SK-N-MC (cell line): ENCODE measurements at regions not wholly inside any gene's neighbourhood (a gene's known extent, or its start where the extent isn't known, plus 50 kb on each side); places are given as distances from the start of the nearest gene placed in this dataset.

Source experiments
- DNase-seq: peaks from one replicate; pipeline ENCODE4 v3.0.0-alpha.2; 2011; ENCODE audit warnings: low read depth, low spot score
- H3K27ac ChIP-seq: fragments of 200-600 bp; sonication (generic); 2 replicates; pipeline ENCODE4 v1.5.1; 2016; ENCODE audit warnings: mixed run types
- H3K36me3 ChIP-seq: fragments of 200-600 bp; sonication (generic); 2 replicates; pipeline ENCODE4 v1.6.1; 2017; ENCODE audit warnings: antibody characterized with exemption, low read length, mixed read lengths; ENCODE audit not compliant: insufficient read depth
- H3K4me3 ChIP-seq: fragments of 200-600 bp; sonication (generic); 2 replicates; pipeline ENCODE4 v1.5.1; 2016
- H3K9ac ChIP-seq: fragments of 200-600 bp; sonication (generic); 2 replicates; pipeline ENCODE4 v1.8.0; 2017; ENCODE audit warnings: mixed run types, mixed read lengths; ENCODE audit not compliant: insufficient read length
- H3K9me3 ChIP-seq: fragments of 200-600 bp; sonication (generic); 2 replicates; pipeline ENCODE4 v1.6.1; 2017; ENCODE audit warnings: low read depth, mild to moderate bottlenecking, antibody characterized with exemption, low read length, moderate library complexity, mixed read lengths
- EZH2 ChIP-seq: fragments of 200-600 bp; sonication (generic); IDR thresholded peaks from one replicate; pipeline ENCODE4 v1.6.1; 2017; ENCODE audit warnings: antibody characterized with exemption
- FOXP2 ChIP-seq: optimal IDR thresholded peaks from 2 replicates; pipeline ENCODE3; 2011; ENCODE audit warnings: mild to moderate bottlenecking, moderate library complexity; ENCODE audit not compliant: insufficient read depth; ENCODE audit errors: extremely low read length, control extremely low read depth
- POLR2AphosphoS5 ChIP-seq: IDR thresholded peaks from 2 replicates; pipeline ENCODE4 v1.6.1; 2012; ENCODE audit warnings: mild to moderate bottlenecking, low read depth, low read length, borderline replicate concordance

- H3K4me3 ChIP-seq = no peak overlapping the region
- no peak for DNase-seq
- H3K27ac ChIP-seq = no peak overlapping the region
- TF ChIP-seq EZH2 (no peak), FOXP2 (no peak), POLR2AphosphoS5 (no peak)
- no peaks in the 10 kb centered on the region for H3K9me3 ChIP-seq
- H3K36me3 ChIP-seq = no peaks in the 10 kb centered on the region
- no peak overlapping the region for H3K9ac ChIP-seq
Observed at GRCh38 chr12:115043079-115043478, 359.1 kb upstream of the TBX3 start.

DNA sequence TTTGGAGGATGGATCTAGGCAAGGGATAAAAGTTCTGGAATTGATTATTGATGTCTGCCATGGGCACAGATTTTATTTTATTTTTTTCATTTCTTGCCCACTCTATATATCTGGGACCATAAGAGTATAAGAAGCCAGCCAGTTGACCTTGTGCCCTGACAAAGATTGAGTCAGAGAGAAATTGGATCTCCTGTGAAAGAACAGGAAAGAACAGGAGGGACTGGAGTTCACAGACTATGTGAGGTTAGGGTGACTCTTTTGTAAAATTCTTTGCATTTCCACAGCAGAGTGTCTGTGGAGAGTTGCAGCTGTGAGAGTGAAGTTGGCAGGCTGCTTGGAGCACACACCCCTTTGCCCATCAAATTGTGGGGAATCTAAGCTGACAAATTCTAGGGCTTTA is 358.4 kb upstream of the TBX3 start:
- Histone ChIP-seq H3K9ac (no peak overlapping the region), H3K36me3 (no peaks in the 10 kb centered on the region), H3K4me3 (no peak overlapping the region), H3K9me3 (no peaks in the 10 kb centered on the region), H3K27ac (no peak overlapping the region)
- TF ChIP-seq EZH2 (no peak), FOXP2 (no peak), POLR2AphosphoS5 (no peak)
- no peak for DNase-seq

GRCh38 chr12:115037830-115038229 is 353.9 kb upstream of the TBX3 start:
- TF ChIP-seq POLR2AphosphoS5 = no peak
- TF ChIP-seq EZH2 = no peak
- H3K4me3 ChIP-seq = no peak overlapping the region

DNA sequence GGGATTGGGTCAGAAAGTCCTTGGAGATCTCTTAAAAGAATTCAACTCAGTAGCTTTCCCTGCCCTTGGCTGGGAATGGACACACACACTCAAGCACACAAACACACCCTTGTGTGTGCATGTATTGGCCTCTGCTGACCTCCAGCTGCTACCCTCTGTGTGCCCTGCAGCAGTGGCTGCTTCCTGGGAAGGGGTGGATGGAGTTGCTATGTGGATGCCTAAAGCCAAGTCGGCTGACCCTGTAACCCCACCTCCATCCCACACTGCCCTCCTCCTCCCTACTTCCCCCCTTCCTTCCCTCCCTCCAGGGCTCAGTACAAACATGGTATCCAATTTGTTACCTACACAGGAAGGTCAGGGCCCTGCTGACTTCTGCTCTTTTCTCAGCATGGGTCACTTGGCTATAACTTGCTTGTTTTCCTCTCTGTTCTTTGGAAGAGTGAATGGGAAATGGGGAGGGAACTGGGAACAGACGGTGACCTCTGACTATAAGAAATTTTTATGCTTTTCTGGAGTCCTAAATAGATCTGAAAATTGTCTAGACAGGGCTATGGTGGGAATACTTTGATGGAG is 351.6 kb upstream of the TBX3 start:
- Histone ChIP-seq H3K9ac (no peak overlapping the region), H3K36me3 (no peaks in the 10 kb centered on the region), H3K27ac (no peak overlapping the region), H3K4me3 (no peak overlapping the region), H3K9me3 (no peaks in the 10 kb centered on the region)
- no peak for DNase-seq
- no peak for TF ChIP-seq EZH2
- no peak for TF ChIP-seq FOXP2
- TF ChIP-seq POLR2AphosphoS5 = no peak

More at GRCh38 chr12:115037830-115038229, 353.9 kb upstream of the TBX3 start:
- no peak overlapping the region for H3K27ac ChIP-seq
- no peaks in the 10 kb centered on the region for H3K36me3 ChIP-seq
- H3K9ac ChIP-seq = no peak overlapping the region
- no peaks in the 10 kb centered on the region for H3K9me3 ChIP-seq
- DNase-seq = no peak

DNA sequence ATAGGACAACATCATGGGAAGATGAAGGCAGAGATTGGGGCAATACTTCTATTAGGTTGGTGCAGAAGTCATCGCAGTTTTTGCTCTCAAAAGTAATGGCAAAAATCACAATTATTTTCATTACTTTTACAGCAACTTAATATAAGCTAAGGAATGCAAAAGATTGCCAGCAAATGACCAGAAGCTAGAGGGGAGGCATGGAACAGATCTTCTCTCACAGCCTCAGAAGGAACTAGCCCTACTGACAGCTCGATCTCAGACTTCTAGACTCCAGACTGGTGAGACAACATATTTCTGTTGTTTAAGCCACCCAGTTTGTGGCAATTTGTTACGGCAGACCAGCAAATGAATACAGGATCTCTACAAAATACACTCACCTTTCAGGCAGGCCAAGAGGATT is 348.5 kb upstream of the TBX3 start:
- H3K9me3 ChIP-seq = no peaks in the 10 kb centered on the region
- H3K9ac ChIP-seq = no peak overlapping the region
- H3K36me3 ChIP-seq = no peaks in the 10 kb centered on the region
- no peak for DNase-seq
- no peak overlapping the region for H3K4me3 ChIP-seq
- TF ChIP-seq POLR2AphosphoS5 = no peak
- H3K27ac ChIP-seq = no peak overlapping the region

DNA sequence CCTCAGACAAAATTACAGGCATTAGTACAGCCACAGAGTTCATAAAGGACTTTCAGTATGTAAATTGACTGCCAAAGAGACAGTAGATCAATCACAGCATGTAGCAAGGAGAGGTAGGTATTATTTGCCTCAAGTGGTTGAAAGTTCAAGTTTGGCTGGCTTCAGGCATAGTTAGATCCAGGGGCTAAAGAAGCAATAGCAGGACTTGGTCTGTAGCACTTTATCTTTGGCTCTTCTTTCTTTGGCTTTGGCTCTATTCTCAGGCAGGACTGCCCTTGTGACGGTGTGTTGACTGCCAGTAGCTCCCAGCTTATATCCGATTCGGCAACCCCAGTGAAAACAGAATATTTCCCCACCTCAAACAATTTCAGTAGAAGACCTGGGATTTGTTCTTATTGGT is 346.0 kb upstream of the TBX3 start:
- DNase-seq = no peak
- no peak for TF ChIP-seq POLR2AphosphoS5
- no peak for TF ChIP-seq EZH2
- no peak for TF ChIP-seq FOXP2

DNA sequence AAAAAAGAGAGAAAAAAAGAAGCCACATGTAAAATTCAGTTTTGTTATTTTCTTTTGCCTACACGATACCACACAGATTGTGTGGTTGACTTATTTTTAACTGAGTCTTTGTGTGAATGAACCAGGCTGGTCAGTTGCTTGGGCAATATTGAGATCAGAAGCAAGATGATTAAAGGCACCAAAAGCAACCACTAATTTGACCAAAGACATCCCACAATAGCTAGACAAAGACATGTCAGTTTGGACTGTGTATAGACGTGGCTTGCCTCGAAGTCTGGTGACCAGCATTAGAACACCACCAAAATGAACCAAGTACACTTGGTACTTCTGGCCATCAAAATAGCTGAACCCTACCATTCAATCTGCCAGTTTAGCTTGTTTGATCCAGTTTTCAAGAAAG is 340.6 kb upstream of the TBX3 start:
- H3K36me3 ChIP-seq = no peaks in the 10 kb centered on the region
- DNase-seq = no peak
- TF ChIP-seq EZH2 (no peak), FOXP2 (no peak), POLR2AphosphoS5 (no peak)

More for the DNA sequence above, 346.0 kb upstream of the TBX3 start:
- H3K9me3 ChIP-seq = no peaks in the 10 kb centered on the region
- no peak overlapping the region for H3K4me3 ChIP-seq
- H3K9ac ChIP-seq = no peak overlapping the region
- H3K27ac ChIP-seq = no peak overlapping the region
- no peaks in the 10 kb centered on the region for H3K36me3 ChIP-seq

GRCh38 chr12:115023279-115024265 is 339.6 kb upstream of the TBX3 start:
- no peak for DNase-seq
- TF ChIP-seq EZH2 = no peak
- TF ChIP-seq POLR2AphosphoS5 = no peak
- TF ChIP-seq FOXP2 = no peak
- no peak overlapping the region for H3K27ac ChIP-seq
- H3K4me3 ChIP-seq = no peak overlapping the region
- no peaks in the 10 kb centered on the region for H3K36me3 ChIP-seq
- no peaks in the 10 kb centered on the region for H3K9me3 ChIP-seq
- no peak overlapping the region for H3K9ac ChIP-seq

More for the DNA sequence above, 340.6 kb upstream of the TBX3 start:
- no peak overlapping the region for H3K27ac ChIP-seq
- H3K9me3 ChIP-seq = no peaks in the 10 kb centered on the region
- H3K4me3 ChIP-seq = no peak overlapping the region
- no peak overlapping the region for H3K9ac ChIP-seq

- Histone ChIP-seq H3K4me3 (no peak overlapping the region), H3K9me3 (no peaks in the 10 kb centered on the region), H3K27ac (no peak overlapping the region), H3K36me3 (no peaks in the 10 kb centered on the region), H3K9ac (no peak overlapping the region)
- DNase-seq = no peak
- TF ChIP-seq EZH2 = no peak
- no peak for TF ChIP-seq FOXP2
- TF ChIP-seq POLR2AphosphoS5 = no peak
Observed at GRCh38 chr12:115020091-115020490, 336.1 kb upstream of the TBX3 start.
